SJCRH30 (cell line): ENCODE measurements at regions not wholly inside any gene's neighbourhood (a gene's known extent, or its start where the extent isn't known, plus 50 kb on each side); places are given as distances from the start of the nearest gene placed in this dataset.
A peak's percentile ranks its signal among the peaks of the same experiment; 100 is the strongest.

Source experiments
- DNase-seq, 2 experiments: peaks; one replicate each; pipeline ENCODE4 v3.0.0-alpha.2; 2015 to 2020
- H3K27ac ChIP-seq: fragments of 250-450 bp; sonication (Bioruptor Pico); 2 replicates; pipeline ENCODE4 v1.5.1; 2020; ENCODE audit warnings: mild to moderate bottlenecking, moderate library complexity
- H3K27me3 ChIP-seq: fragments of 250-450 bp; sonication (Bioruptor Pico); 2 replicates; pipeline ENCODE4 v1.5.1; 2020; ENCODE audit warnings: mild to moderate bottlenecking, moderate library complexity
- H3K36me3 ChIP-seq: fragments of 250-450 bp; sonication (Bioruptor Pico); 2 replicates; pipeline ENCODE4 v1.5.1; 2020; ENCODE audit warnings: mild to moderate bottlenecking, moderate library complexity
- H3K4me1 ChIP-seq: fragments of 250-450 bp; sonication (Bioruptor Pico); 2 replicates; pipeline ENCODE4 v1.5.1; 2020; ENCODE audit warnings: mild to moderate bottlenecking, moderate library complexity
- H3K4me3 ChIP-seq: fragments of 250-450 bp; sonication (Bioruptor Pico); 2 replicates; pipeline ENCODE4 v1.5.1; 2020; ENCODE audit warnings: mild to moderate bottlenecking, moderate library complexity
- H3K9me3 ChIP-seq: fragments of 250-450 bp; sonication (Bioruptor Pico); replicated peaks from 2 replicates; pipeline ENCODE4 v1.5.1; 2020; ENCODE audit warnings: mild to moderate bottlenecking, moderate library complexity

DNA sequence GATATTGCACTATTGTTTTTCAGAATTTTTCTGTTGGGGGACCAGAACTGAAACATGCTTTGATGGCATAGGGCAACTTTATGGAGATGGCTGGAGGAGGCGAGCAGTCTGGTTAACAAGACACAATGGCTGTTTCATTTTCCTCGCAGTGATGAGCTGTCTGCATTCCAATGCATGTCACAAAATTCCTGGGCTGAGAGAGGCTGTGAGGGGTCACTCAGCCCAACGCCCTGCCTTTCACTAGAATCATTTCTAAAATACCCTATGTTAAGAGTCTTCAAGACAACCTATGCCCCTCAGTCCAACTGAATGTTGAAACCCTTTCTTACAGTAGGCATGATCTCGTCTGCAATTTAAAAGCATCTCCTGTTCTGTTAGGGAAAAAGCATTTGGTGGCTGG, 1090.0 kb downstream of the BCL11A start:
- H3K4me3 ChIP-seq = no peak overlapping the region
- H3K27me3 ChIP-seq = 0 out of 2 replicates have a peak, but pooled peaks cover 4% of the 10 kb centered on the region
- no peaks in the 10 kb centered on the region for H3K9me3 ChIP-seq
- DNase-seq = no peak
- no peak overlapping the region for H3K27ac ChIP-seq
- no peaks in the 10 kb centered on the region for H3K4me1 ChIP-seq
- no peaks in the 10 kb centered on the region for H3K36me3 ChIP-seq

DNA sequence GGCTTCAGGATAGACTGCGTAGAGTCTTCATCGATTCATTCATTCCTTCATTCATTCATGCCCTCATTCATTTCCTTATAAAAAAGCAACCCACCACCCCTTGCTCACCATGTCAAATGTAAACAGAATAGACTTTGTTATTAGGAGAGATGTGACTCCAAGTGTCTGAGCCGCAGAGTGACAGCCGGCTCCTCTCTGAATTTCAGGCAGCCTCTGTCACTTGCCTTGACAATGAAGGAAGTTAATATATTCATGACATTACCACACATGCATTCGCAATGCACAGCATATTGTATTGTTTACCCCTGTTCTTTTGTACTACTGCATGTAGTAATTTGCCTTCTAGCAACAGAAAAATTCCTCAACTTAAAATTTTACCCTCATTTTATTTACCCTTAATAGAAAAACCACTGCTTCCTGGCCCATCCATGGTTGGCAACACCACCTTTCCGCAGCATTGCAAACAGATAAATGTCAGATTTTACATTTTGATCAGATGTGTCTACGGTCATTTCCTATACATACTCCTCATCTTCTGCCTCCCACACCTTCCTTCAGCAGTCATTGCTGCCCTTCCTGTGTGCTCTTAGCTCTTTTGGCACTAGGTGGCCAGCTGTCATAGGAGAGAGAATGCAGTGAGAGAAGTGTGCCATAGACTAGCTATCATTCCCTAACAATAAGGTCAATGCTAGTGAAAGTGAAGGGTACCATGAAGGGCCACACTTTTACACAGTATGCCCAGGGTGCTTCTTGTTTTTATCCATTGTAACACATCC, 1090.8 kb downstream of the BCL11A start:
- peak in 1 of 2 experiments; percentile 12 for DNase-seq
- Histone ChIP-seq H3K27me3 (0 out of 2 replicates have a peak, but pooled peaks cover 4% of the 10 kb centered on the region), H3K36me3 (no peaks in the 10 kb centered on the region), H3K4me3 (no peak overlapping the region), H3K9me3 (no peaks in the 10 kb centered on the region), H3K4me1 (no peaks in the 10 kb centered on the region), H3K27ac (no peak overlapping the region)

DNA sequence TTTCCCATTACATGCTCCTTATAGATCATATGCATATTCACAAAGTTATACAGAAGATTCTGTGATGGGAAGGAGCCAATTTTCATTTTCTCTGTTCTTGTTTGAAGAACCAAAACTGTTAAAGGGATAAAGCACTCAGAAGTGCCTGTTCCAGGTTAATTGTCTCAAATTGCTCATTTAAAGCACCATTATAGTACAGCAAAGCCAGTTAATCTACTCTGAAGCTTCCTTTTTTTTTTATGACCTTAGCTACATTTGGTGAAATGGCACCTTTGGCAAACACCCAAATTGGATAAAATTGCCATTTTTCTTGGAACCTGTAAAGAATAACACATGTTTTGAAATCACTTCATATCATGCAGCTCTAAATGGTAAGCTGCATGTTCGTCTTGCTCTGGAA, 1092.3 kb downstream of the BCL11A start:
- Histone ChIP-seq H3K36me3 (no peaks in the 10 kb centered on the region), H3K4me1 (no peaks in the 10 kb centered on the region), H3K9me3 (no peaks in the 10 kb centered on the region), H3K4me3 (no peak overlapping the region), H3K27me3 (0 out of 2 replicates have a peak, but pooled peaks cover 4% of the 10 kb centered on the region), H3K27ac (no peak overlapping the region)
- DNase-seq = no peak

DNA sequence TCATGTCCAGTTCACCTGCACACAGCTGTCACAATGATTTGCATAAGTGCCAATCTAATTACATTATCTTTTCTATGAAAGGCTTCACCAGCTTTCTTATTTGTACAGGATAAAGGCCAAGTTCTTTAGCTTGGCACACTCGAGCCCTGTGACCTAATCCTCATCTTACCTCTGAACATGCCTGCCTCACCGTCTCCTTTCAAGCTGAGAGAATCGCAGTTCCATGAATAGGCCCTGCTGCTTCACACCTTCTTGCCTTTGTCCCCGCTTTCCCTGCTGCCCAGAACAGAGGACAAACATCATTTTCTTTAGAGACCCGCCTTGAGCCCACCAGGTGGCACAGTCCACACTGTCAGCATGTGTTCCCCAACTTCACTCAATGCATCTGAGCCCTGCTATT, 1094.7 kb downstream of the BCL11A start:
- Histone ChIP-seq H3K4me1 (no peaks in the 10 kb centered on the region), H3K36me3 (no peaks in the 10 kb centered on the region), H3K9me3 (no peaks in the 10 kb centered on the region), H3K27ac (no peak overlapping the region), H3K4me3 (no peak overlapping the region), H3K27me3 (0 out of 2 replicates have a peak, but pooled peaks cover 4% of the 10 kb centered on the region)
- peak in 1 of 2 experiments; percentile 24 for DNase-seq

DNA sequence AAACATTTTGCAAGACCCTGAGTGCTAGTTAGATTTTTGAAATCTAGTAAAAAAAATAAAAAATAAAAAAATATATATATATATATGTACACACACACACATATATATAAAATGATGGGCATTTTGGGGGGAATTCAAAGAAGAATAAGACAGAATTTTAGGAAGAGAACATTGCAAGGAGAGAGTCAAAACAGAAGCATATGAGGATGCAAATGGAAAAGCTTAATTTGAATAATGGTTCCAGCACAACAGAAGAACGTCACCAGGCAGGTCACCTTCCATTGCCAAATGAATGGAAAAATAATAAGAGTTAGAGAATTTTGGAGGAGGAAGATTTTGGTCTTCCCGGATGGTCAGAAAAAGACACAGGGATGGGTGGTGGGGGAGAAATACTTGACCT, 1097.2 kb downstream of the BCL11A start:
- Histone ChIP-seq H3K27ac (no peak overlapping the region), H3K27me3 (0 out of 2 replicates have a peak, but pooled peaks cover 4% of the 10 kb centered on the region), H3K4me3 (no peak overlapping the region), H3K36me3 (no peaks in the 10 kb centered on the region), H3K9me3 (no peaks in the 10 kb centered on the region), H3K4me1 (no peaks in the 10 kb centered on the region)
- DNase-seq = no peak

DNA sequence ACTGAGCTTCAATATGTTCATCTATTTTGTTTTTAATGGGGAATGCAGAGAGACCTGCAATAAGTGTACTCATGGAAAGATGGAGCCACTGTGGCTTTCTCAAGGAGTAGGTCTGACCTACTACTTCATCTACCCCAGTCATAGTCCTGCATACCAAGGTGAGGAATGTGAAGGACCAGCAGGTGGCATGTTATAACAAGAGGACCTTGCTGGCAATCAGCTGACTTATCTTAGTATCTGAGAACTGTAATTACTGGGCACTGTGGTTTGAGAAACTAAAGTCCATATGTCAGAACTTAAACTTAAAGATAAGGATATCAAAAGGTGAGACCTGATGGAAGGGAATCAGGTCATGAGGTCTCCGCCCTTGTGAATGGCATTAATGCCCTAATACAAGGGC, 1104.2 kb downstream of the BCL11A start:
- Histone ChIP-seq H3K4me3 (no peak overlapping the region), H3K4me1 (no peaks in the 10 kb centered on the region), H3K27ac (no peak overlapping the region), H3K36me3 (no peaks in the 10 kb centered on the region), H3K27me3 (0 out of 2 replicates have a peak, but pooled peaks cover 4% of the 10 kb centered on the region), H3K9me3 (no peaks in the 10 kb centered on the region)
- peak in 1 of 2 experiments; percentile 22 for DNase-seq

DNA sequence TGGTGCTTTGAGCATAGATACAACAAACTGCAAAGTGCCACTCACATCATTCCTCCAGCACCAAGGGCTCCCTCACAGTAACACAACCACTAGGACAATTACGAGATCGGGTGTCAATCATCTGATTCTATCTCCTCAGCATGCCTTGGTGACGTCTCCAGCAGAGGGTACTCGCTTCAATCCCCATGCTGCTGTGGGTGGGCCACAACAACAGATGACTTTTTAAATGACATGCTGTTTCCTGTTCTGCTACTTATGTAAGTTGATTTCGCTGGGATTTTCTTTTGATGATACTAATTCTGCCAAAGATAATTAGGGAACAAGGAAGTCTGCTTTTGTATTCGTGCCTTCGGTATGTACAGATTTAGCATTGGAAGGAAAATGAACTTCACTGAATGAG, 1113.0 kb downstream of the BCL11A start:
- H3K4me1 ChIP-seq = no peaks in the 10 kb centered on the region
- 0 out of 2 replicates have a peak, but pooled peaks cover 2% of the 10 kb centered on the region for H3K27me3 ChIP-seq
- no peak overlapping the region for H3K27ac ChIP-seq
- no peak overlapping the region for H3K4me3 ChIP-seq
- DNase-seq = no peak
- no peaks in the 10 kb centered on the region for H3K36me3 ChIP-seq
- H3K9me3 ChIP-seq = no peaks in the 10 kb centered on the region

DNA sequence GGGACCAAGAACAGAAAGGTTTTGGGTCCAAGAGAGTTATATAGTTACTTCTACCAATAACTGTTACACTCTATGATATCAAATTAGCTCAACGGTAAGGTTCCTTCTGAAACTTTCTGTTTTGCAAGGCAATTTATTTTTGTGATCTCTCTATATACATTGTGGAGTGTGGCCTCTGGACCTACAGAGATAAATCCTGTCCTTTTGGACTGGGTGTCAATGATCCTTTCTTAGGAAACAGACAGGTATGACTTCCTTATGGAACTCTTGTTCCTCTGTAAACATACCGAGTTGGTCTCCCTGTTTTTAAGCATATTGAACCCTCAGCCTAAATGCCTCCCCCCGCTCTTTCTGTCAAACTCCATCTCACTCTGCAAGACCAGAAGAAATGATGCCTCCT, 1117.8 kb downstream of the BCL11A start:
- DNase-seq = no peak

DNA sequence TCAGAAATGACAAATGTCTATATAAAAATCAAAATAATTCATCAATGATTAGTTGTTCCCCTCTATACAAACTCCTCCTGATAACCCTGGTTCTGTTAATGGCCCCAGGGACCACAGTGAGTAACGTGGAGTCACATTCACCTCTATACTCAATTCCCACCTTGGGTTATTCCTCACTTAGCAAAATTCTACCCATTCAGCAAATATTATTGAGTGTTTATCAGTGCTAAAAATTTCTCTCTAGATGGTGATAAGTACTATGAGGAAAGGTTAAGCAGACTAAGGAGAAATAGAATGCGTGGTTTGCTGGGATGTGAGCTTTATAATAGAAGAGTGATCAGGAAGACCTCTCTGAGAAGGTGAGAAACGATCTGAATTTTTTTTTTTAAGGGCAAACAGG, 1124.5 kb downstream of the BCL11A start:
- H3K4me3 ChIP-seq = no peak overlapping the region
- no peaks in the 10 kb centered on the region for H3K4me1 ChIP-seq
- no peaks in the 10 kb centered on the region for H3K36me3 ChIP-seq
- no peak for DNase-seq
- H3K27ac ChIP-seq = no peak overlapping the region
- H3K27me3 ChIP-seq = 0 out of 2 replicates have a peak, but pooled peaks cover 7% of the 10 kb centered on the region
- H3K9me3 ChIP-seq = peaks cover 3% of the 10 kb centered on the region; the same call in 1 of the 2 replicates

More for the DNA sequence above, 1117.8 kb downstream of the BCL11A start:
- H3K4me3 ChIP-seq = no peak overlapping the region
- peaks cover 3% of the 10 kb centered on the region; the same call in 1 of the 2 replicates for H3K9me3 ChIP-seq
- no peaks in the 10 kb centered on the region for H3K4me1 ChIP-seq
- no peak overlapping the region for H3K27ac ChIP-seq
- H3K36me3 ChIP-seq = no peaks in the 10 kb centered on the region
- H3K27me3 ChIP-seq = 0 out of 2 replicates have a peak, but pooled peaks cover 2% of the 10 kb centered on the region

DNA sequence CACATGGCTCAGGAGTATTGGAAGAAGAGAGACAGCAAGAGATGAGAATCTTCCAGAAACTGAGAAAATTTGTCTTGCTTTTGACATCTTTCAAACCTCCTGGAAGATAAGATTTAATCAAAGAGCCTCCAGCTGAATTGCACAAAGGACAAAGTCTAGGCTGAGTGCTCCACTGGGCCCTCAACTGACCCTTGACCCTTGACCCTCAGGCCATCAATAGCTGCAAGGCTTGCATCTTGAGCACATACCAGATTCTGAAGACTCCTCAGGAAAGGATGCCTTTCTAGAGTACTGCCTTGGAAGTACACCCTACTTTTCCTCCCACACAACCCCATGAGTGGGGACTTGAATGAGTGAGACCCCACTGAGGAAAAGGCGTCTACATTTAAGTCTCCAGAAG, 1125.5 kb downstream of the BCL11A start:
- no peak overlapping the region for H3K4me3 ChIP-seq
- H3K36me3 ChIP-seq = no peaks in the 10 kb centered on the region
- 0 out of 2 replicates have a peak, but pooled peaks cover 7% of the 10 kb centered on the region for H3K27me3 ChIP-seq
- no peaks in the 10 kb centered on the region for H3K4me1 ChIP-seq
- no peak for DNase-seq
- H3K27ac ChIP-seq = no peak overlapping the region
- no peaks in the 10 kb centered on the region for H3K9me3 ChIP-seq

DNA sequence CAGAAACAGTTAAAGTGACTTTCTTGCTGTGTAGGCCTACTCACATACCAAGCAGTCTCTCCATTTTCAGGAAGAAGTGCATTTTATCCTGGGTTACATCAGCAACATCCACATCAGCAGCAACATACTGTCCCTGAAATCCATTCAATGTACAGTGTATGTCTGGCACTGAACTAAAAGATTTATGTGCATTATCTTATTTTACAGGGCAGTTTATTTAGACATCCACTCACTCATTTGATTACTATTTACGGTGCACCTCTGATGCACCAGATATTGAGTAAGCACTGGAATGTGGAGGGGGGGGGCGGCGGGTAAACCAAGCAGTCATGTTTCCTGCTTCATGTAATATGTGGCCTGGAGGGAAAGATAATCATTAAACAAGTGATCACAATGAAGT, 1128.2 kb downstream of the BCL11A start:
- no peak overlapping the region for H3K27ac ChIP-seq
- H3K27me3 ChIP-seq = 0 out of 2 replicates have a peak, but pooled peaks cover 7% of the 10 kb centered on the region
- H3K4me3 ChIP-seq = no peak overlapping the region
- no peaks in the 10 kb centered on the region for H3K4me1 ChIP-seq
- no peak for DNase-seq
- no peaks in the 10 kb centered on the region for H3K9me3 ChIP-seq
- H3K36me3 ChIP-seq = no peaks in the 10 kb centered on the region

DNA sequence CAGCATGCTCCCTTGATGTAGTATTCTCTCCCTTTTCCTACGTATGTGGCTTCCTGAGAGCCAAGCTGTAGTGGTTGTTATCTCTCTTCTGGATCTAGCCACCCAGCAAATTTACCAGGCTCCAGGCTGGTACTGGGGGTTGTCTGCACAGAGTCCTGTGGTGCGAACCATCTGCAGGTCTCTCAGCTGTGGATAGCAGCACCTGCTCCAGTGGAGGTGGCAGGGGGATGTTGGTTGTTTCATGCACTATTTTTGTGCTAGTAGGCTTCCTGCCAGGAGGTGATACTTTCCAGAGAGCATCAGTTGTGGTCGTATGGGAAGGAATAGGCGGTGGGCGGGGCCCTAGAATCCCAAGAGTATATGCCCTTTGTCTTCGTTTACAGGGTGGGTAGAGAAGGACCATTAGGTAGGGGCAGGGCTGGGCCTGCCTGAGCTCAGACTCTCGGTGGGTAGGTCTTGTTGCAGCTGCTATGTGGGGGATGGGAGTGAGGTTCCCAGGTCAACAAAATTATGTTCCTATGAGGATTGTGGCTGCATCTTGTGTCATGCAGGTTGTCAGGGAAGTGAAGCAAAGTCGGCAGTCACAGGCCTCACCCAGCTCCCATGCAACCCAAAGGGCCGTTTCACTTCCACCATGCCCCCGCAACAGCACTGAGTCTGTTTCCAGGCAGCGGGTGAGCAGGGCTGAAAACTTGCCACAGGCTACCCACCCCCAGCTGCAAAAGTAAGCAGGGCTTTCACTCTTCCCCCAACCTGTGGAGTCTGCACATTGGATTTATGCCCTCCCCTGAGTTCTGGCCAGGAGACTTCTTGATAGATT, 1139.5 kb downstream of the BCL11A start:
- no peaks in the 10 kb centered on the region for H3K9me3 ChIP-seq
- DNase-seq = peak in 1 of 2 experiments; percentile 1
- no peak overlapping the region for H3K4me3 ChIP-seq
- no peaks in the 10 kb centered on the region for H3K4me1 ChIP-seq
- no peaks in the 10 kb centered on the region for H3K36me3 ChIP-seq
- H3K27me3 ChIP-seq = no peaks in the 10 kb centered on the region
- no peak overlapping the region for H3K27ac ChIP-seq

DNA sequence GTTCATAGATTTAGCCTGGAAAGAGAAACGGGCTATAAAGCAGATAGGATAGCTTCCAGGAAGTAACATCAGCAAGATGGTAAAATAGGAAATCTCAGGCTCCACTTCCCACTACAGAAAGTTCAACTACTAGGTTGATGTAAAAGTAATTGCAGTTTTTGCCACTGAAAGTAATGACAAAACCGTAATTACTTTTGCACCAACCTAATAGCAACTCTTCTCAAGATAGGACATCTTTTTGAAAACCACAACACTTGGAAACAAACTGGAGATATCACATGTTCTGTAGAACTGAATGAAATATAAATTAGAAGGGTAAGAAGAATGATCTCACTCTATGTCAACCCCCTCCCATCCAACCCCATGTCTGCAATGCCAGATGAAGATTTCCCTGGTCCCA, 1154.3 kb downstream of the BCL11A start:
- H3K27ac ChIP-seq = no peak overlapping the region

DNA sequence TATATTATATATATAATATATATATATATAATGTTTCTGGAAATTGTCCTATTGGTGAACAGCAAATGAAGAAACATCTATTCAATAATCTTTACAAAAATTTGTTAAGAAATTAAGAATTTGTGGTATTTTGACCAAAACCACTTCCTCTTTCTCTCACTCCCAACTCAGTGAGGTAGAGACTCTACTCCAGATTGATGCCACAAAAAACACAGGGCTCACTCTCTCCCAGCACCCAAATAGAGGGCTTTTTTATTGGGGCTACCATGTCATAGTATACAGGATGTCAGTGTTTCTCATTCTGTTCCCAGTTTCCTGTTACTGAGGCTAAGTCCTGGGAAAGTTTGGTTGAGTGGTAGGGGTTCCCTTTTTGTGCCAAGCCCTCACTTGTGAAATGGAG, 1155.4 kb downstream of the BCL11A start:
- Histone ChIP-seq H3K9me3 (no peaks in the 10 kb centered on the region), H3K27ac (no peak overlapping the region), H3K4me3 (no peak overlapping the region), H3K27me3 (no peaks in the 10 kb centered on the region), H3K4me1 (no peaks in the 10 kb centered on the region), H3K36me3 (no peaks in the 10 kb centered on the region)
- DNase-seq = no peak

More for the DNA sequence above, 1154.3 kb downstream of the BCL11A start:
- Histone ChIP-seq H3K36me3 (no peaks in the 10 kb centered on the region), H3K9me3 (no peaks in the 10 kb centered on the region), H3K4me1 (no peaks in the 10 kb centered on the region), H3K27me3 (no peaks in the 10 kb centered on the region), H3K4me3 (no peak overlapping the region)
- no peak for DNase-seq

DNA sequence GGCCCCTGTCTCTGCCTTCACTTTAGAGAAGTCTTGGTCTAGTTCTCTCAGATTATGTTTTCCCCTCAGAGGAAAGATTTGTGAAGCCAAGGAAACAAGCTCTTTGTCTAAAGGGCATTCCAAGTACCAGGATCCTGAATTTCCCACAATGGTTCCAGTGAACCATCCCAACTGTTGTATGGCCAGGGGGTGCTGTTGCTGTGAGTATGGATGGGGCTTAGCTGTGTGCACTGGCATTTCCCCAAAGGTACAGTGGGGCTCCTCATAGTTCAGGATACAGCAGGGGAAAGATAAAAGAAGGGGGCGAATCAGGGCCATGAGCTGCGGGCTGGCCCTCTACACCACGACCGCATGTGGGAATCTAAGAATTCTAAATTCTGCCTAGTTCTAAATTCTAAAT, 1154.0 kb upstream of the FANCL start:
- H3K9me3 ChIP-seq = no peaks in the 10 kb centered on the region

More for the DNA sequence above, 1154.0 kb upstream of the FANCL start:
- no peaks in the 10 kb centered on the region for H3K4me1 ChIP-seq
- H3K27me3 ChIP-seq = no peaks in the 10 kb centered on the region
- DNase-seq = peak in 1 of 2 experiments; percentile 6
- no peak overlapping the region for H3K27ac ChIP-seq
- no peaks in the 10 kb centered on the region for H3K36me3 ChIP-seq
- no peak overlapping the region for H3K4me3 ChIP-seq
